Parathyroid adenoma (tissue), 2 donors: ENCODE measurements at regions not wholly inside any gene's neighbourhood (a gene's known extent, or its start where the extent isn't known, plus 50 kb on each side); places are given as distances from the start of the nearest gene placed in this dataset.

Experiments
- H2AFZ ChIP-seq: fragments of 300-600 bp; sonication (generic); one replicate; pipeline ENCODE4 v1.7.0; 2017; ENCODE audit warnings: antibody characterized with exemption, mild to moderate bottlenecking
- H3K27ac ChIP-seq: fragments of 300-600 bp; sonication (generic); one replicate; pipeline ENCODE4 v1.7.0; 2017
- H3K27me3 ChIP-seq: fragments of 300-600 bp; sonication (generic); one replicate; pipeline ENCODE4 v1.7.0; 2017; ENCODE audit warnings: low read length; ENCODE audit not compliant: control insufficient read depth, insufficient read depth
- H3K36me3 ChIP-seq: fragments of 300-600 bp; sonication (generic); one replicate; pipeline ENCODE4 v1.7.0; 2017; ENCODE audit warnings: low read length; ENCODE audit not compliant: control insufficient read depth, insufficient read depth
- H3K4me1 ChIP-seq: fragments of 300-600 bp; sonication (generic); one replicate; pipeline ENCODE4 v1.7.0; 2017; ENCODE audit warnings: control low read depth
- H3K4me2 ChIP-seq: fragments of 300-600 bp; sonication (generic); one replicate; pipeline ENCODE4 v1.7.0; 2017; ENCODE audit warnings: low read length
- H3K4me3 ChIP-seq: fragments of 300-600 bp; sonication (generic); one replicate; pipeline ENCODE4 v1.7.0; 2017; ENCODE audit warnings: low read depth, low read length
- H3K79me2 ChIP-seq: fragments of 300-600 bp; sonication (generic); one replicate; pipeline ENCODE4 v1.7.0; 2017; ENCODE audit warnings: control low read depth
- H3K9ac ChIP-seq: fragments of 300-600 bp; sonication (generic); one replicate; pipeline ENCODE4 v1.7.0; 2017; ENCODE audit warnings: mild to moderate bottlenecking
- H3K9me3 ChIP-seq: fragments of 300-600 bp; sonication (generic); one replicate; pipeline ENCODE4 v1.7.0; 2017; ENCODE audit warnings: low read length; ENCODE audit not compliant: control insufficient read depth
- CTCF ChIP-seq: fragments of 300-600 bp; sonication (generic); IDR thresholded peaks from one replicate; pipeline ENCODE4 v1.7.0; 2017; ENCODE audit warnings: antibody characterized with exemption, mild to moderate bottlenecking
- donor health status: primary hyperparathyroidism.

GRCh38 chr21:38048167-38048566 lies 131.9 kb upstream of the KCNJ6 start:
- Histone ChIP-seq H3K27me3 (no peaks in the 10 kb centered on the region), H3K4me2 (no peak overlapping the region), H3K9me3 (no peaks in the 10 kb centered on the region), H3K4me1 (no peaks in the 10 kb centered on the region), H3K27ac (no peak overlapping the region), H2AFZ (no peak overlapping the region), H3K36me3 (no peaks in the 10 kb centered on the region), H3K79me2 (no peaks in the 10 kb centered on the region), H3K9ac (no peak overlapping the region), H3K4me3 (no peak overlapping the region)
- TF ChIP-seq CTCF = no peak

- H3K36me3 ChIP-seq = no peaks in the 10 kb centered on the region
- no peaks in the 10 kb centered on the region for H3K27me3 ChIP-seq
- no peaks in the 10 kb centered on the region for H3K79me2 ChIP-seq
- no peak for TF ChIP-seq CTCF
- no peak overlapping the region for H3K9ac ChIP-seq
- no peak overlapping the region for H2AFZ ChIP-seq
- H3K4me2 ChIP-seq = no peak overlapping the region
- H3K4me3 ChIP-seq = no peak overlapping the region
- no peaks in the 10 kb centered on the region for H3K9me3 ChIP-seq
- no peaks in the 10 kb centered on the region for H3K4me1 ChIP-seq
- H3K27ac ChIP-seq = no peak overlapping the region
These were observed 138.1 kb upstream of the KCNJ6 start for GRCh38 chr21:38054334-38054733.

GRCh38 chr21:38056481-38056880 lies 140.2 kb upstream of the KCNJ6 start:
- Histone ChIP-seq H3K36me3 (no peaks in the 10 kb centered on the region), H3K4me1 (no peaks in the 10 kb centered on the region), H3K4me3 (no peak overlapping the region), H3K9ac (no peak overlapping the region), H3K9me3 (no peaks in the 10 kb centered on the region), H2AFZ (no peak overlapping the region), H3K79me2 (no peaks in the 10 kb centered on the region), H3K27ac (no peak overlapping the region), H3K4me2 (no peak overlapping the region), H3K27me3 (no peaks in the 10 kb centered on the region)
- no peak for TF ChIP-seq CTCF

- TF ChIP-seq CTCF = no peak
- H3K4me1 ChIP-seq = no peaks in the 10 kb centered on the region
- H3K4me3 ChIP-seq = no peak overlapping the region
- no peaks in the 10 kb centered on the region for H3K27me3 ChIP-seq
- H3K79me2 ChIP-seq = no peaks in the 10 kb centered on the region
- no peaks in the 10 kb centered on the region for H3K36me3 ChIP-seq
- no peak overlapping the region for H3K4me2 ChIP-seq
- no peak overlapping the region for H2AFZ ChIP-seq
- H3K9me3 ChIP-seq = no peaks in the 10 kb centered on the region
- no peak overlapping the region for H3K9ac ChIP-seq
- H3K27ac ChIP-seq = no peak overlapping the region
These were observed 141.4 kb upstream of the KCNJ6 start for GRCh38 chr21:38057626-38058025.

GRCh38 chr21:38060533-38060932 lies 144.3 kb upstream of the KCNJ6 start:
- no peaks in the 10 kb centered on the region for H3K4me1 ChIP-seq
- H3K4me2 ChIP-seq = no peak overlapping the region

More at GRCh38 chr21:38060533-38060932, 144.3 kb upstream of the KCNJ6 start:
- Histone ChIP-seq H3K36me3 (no peaks in the 10 kb centered on the region), H3K27ac (no peak overlapping the region), H3K9ac (no peak overlapping the region), H3K79me2 (no peaks in the 10 kb centered on the region), H3K9me3 (no peaks in the 10 kb centered on the region), H2AFZ (no peak overlapping the region), H3K27me3 (no peaks in the 10 kb centered on the region), H3K4me3 (no peak overlapping the region)
- no peak for TF ChIP-seq CTCF
